OCI-LY1 (cell line): ENCODE measurements at regions not wholly inside any gene's neighbourhood (a gene's known extent, or its start where the extent isn't known, plus 50 kb on each side); places are given as distances from the start of the nearest gene placed in this dataset.

Experiments
- CTCF ChIP-seq: fragments of 200-600 bp; sonication (generic), shearing (Covaris generic); IDR thresholded peaks from 2 replicates; pipeline ENCODE4 v1.5.1; 2017; ENCODE audit warnings: mild to moderate bottlenecking, antibody characterized with exemption, low read length, moderate library complexity, mixed read lengths
- EZH2 ChIP-seq: fragments of 200-600 bp; sonication (generic), shearing (Covaris generic); IDR thresholded peaks from 2 replicates; pipeline ENCODE4 v1.8.0; 2017; ENCODE audit warnings: borderline replicate concordance, mixed run types, mild to moderate bottlenecking, antibody characterized with exemption, low read length, moderate library complexity, mixed read lengths

GRCh38 chr4:156685308-156685707 is 286.3 kb downstream of the PDGFC start:
- TF ChIP-seq CTCF = no peak
- no peak for TF ChIP-seq EZH2
